Stomach (tissue), 4 donors: ENCODE measurements at regions not wholly inside any gene's neighbourhood (a gene's known extent, or its start where the extent isn't known, plus 50 kb on each side); places are given as distances from the start of the nearest gene placed in this dataset.
"Not testable (repeated sequence)": the region's sequence is repeated elsewhere in the genome, so short reads cannot be mapped to it uniquely, and the experiment has no call there.

Experiments
- CTCF ChIP-seq, 7 experiments: fragments of 450-650 bp in 4 of 7; fragments of 200-600 bp in 3 of 7; sonication (generic) in 3 of 7; IDR thresholded peaks; one replicate each; pipeline ENCODE4 v1.5.1; 2016 to 2019; ENCODE audit warnings: antibody characterized with exemption in 7 of 7, control low read depth in 2 of 7, mild to moderate bottlenecking in 1 of 7
- POLR2AphosphoS5 ChIP-seq, 3 donors: sonication (generic); formaldehyde crosslinking; IDR thresholded peaks; one replicate each; pipeline ENCODE4 v1.6.1; 2016; ENCODE audit warnings: antibody characterized with exemption in 3 of 3

- TF ChIP-seq POLR2AphosphoS5, CTCF (IDR thresholded peaks at IDR 0.05): not testable (repeated sequence)
Observed at GRCh38 chr1:90281886-90282285, 287.0 kb downstream of the ZNF326 start.
